ENCODE measurements at regions not wholly inside any gene's neighbourhood (a gene's known extent, or its start where the extent isn't known, plus 50 kb on each side); places are given as distances from the start of the nearest gene placed in this dataset.
A peak's percentile ranks its signal among the peaks of the same experiment; 100 is the strongest.

DNA sequence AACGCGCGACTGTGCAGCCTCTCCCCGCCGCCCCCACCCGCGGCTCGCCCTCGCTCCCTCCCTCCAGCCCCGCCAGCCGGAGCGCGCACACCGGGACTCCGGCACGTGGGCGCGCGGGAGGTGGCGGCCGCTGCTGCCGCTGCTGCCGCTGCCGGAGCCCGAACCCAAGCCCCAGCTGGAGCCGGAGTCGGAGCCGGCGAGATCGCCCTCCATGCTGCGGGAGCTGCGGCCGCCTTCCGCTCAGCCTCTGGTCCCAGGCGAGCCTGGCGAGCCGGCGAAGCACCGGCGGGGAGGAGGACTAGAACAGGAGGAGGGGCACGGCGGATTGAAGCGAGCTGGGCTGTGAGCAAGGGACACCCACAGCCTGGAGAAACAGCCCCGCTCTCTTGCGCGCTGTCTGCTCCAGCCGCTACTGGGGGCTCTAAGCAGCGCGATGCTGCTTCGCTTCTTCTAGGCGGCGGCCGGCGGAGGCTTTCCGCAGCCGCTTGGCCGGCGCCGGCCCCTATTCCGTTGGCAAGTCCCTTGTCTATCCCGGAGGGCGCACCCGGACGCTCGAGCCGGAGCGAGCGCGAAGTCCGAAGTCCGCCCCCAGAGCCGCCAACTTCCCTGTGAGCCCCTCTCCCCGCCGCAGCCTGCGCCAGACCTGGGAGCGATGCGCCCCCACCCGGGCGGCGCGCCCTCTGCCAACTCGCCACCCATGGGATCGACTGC is 598.7 kb upstream of the SGCD start:
- DNase-seq = peak; percentile 73

- peak; percentile 72 for DNase-seq
Observed at GRCh38 chr5:155728857-155729683, 597.9 kb upstream of the SGCD start.

- peak; percentile 50 for DNase-seq
Observed at GRCh38 chr5:155729684-155730059, 597.3 kb upstream of the SGCD start.

DNA sequence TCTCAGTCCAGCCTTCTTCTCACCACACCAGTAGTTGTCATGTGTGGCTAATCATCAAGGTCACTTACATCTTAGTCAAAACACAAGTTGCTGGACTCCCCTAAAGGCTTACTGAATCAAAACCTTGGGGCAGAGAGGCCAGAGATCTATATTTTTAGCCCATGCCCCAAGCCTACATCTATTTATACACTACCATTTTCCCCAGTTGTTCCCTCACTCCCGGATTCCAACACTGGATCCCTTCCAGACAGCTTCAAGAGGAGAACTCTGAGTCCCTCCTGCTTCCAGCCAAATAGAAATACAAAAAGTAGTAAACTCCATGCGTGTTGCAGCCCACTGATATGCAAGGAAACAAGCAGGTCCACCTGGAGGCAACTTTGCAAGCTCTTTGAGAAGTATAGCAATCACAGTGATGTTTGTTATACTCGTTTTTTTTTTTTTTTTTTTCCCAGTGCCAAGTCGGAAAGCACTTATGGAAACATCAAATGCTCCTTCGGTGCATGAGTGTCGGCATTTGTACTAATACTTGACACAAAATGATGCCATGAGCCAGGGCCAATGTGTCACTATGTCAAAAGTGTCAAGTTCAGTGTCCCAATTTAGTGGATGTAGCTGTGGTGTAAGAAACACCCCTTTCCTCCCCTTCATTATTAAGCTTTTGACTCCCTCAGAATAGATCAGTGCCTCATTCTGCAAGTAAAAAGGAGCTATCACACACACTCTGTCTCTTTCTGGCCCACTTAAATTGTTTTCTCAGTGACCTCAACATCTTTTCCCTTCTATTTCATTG is 594.2 kb upstream of the SGCD start:
- no peak for DNase-seq

GRCh38 chr5:155733935-155734334 is 593.0 kb upstream of the SGCD start:
- DNase-seq = no peak

GRCh38 chr5:155735388-155735787 is 591.6 kb upstream of the SGCD start:
- peak; percentile 46 for DNase-seq

GRCh38 chr5:155738616-155739015 is 588.3 kb upstream of the SGCD start:
- DNase-seq = no peak

DNA sequence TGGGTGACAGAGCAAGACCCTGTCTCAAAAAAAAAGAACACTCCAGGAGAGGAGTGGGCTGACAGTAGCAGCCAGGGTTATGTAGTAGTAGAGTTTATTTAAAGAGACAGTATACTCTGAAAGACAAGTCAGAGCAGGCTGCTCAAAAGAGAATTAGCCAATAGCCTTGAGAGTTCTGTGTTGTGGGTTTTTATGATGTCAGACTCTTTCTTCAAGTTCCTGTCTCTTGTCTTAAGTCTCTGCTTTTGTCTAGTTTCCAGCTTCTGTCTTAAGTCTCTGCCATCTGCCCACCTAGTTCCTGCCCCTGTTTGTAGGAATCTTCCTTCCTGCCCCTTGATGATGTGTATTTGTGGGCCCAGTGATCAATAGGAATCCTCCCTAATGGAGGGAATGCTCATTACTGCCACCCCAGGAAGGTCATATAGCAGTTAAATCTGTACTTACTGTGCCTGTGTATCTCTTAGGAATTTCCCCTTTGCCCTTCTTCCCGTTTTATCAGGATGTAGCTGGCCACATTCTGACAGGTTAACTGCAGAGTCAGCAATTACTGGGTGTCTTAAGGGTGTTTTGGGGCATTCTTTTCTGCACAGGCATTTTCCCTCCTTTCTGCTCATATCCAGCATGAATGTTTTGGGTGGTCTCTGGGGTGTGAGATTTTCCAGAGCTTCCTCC is 580.5 kb upstream of the SGCD start:
- peak; percentile 35 for DNase-seq

DNA sequence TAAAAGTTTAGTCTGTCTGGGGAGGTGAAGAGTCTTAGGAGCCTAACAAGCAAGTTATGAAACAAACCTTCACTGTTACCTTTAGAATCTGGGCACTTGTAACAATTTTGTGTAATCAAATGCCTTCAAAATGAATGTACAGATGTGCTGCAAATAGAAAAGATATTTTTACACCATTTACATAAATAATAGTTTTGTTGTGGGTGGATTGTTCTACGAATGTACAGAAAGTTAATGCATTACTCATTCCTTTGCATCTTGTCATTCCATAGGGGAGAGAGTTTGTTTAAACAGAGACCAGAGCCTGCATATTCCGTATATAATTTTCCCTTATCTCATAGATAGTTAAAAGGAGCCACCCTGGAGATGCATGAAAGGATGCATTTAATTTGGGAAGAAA is 576.9 kb upstream of the SGCD start:
- DNase-seq = peak; percentile 61

GRCh38 chr5:155750571-155750970 is 576.4 kb upstream of the SGCD start:
- DNase-seq = peak; percentile 51

DNA sequence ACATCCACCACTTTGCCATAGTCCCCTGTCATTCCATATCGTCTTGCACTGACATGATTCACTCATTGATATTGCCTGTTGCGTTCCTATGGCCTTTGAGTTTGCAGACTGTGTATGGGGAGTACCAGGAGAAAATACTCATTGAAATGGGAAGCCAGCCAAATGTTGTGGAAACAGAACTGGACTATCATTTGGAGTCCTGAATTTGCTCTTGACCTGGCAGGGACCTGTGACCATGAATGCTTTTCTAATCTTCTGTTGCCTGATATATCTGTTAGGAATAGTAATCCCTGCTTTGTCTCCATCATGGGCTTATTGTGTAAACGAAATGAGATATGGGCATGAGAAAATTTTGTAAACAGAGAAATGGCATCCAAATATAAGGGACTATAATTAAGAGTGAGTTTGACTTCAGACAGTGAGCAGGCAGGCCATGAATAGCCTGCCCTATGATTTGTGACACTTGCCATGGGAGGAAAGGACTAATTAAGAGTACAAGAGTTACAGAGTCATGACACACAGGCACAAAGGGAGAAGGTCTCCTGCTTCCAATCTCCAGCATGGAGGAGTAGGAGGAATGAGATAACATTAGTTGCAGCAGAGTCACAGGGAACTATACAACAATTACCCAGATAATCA is 572.9 kb upstream of the SGCD start:
- no peak for DNase-seq

DNA sequence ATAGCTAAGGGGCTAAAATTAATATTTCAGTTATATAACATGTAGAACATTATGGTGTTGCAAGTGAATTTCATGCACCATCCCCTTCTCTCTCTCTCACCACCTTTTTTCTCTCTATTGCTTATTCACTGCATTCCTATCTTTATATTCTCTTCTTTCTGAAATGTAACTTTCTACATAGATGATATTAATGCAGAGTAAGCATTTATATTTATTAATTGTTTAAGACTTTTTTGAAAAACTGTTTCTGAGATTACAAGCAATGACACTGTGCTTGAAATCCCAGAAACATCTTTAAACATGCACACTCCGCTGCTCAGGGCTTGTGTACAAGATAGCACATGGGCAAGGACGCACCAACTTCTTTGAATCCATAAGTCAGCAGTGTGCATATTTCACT is 567.7 kb upstream of the SGCD start:
- DNase-seq = no peak

- no peak for DNase-seq
Observed at GRCh38 chr5:155759984-155760383, 567.0 kb upstream of the SGCD start.

GRCh38 chr5:155761502-155761901 is 565.5 kb upstream of the SGCD start:
- no peak for DNase-seq

- no peak for DNase-seq
Observed at GRCh38 chr5:155765715-155766114, 561.2 kb upstream of the SGCD start.

- DNase-seq = no peak
Observed at GRCh38 chr5:155767470-155767869, 559.5 kb upstream of the SGCD start.

DNA sequence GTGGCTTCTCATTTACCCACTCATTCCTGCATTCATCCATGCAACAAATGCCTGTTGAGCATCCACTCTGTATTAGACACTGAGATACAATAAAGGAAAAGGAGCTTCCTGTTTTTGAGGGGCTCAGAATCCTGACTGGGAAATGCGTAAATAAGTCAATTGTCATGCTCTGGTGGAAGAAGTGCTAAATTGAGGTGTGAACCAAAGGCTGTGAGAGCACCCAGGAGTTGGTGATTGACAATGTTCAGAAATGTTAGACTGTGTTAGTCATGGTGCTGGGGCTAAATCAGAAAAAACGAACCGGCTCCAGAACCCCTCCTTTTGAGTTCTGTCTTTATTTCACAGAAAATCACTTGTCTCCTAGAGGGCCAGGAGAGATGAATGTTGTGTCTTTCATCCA is 558.6 kb upstream of the SGCD start:
- DNase-seq = no peak

DNA sequence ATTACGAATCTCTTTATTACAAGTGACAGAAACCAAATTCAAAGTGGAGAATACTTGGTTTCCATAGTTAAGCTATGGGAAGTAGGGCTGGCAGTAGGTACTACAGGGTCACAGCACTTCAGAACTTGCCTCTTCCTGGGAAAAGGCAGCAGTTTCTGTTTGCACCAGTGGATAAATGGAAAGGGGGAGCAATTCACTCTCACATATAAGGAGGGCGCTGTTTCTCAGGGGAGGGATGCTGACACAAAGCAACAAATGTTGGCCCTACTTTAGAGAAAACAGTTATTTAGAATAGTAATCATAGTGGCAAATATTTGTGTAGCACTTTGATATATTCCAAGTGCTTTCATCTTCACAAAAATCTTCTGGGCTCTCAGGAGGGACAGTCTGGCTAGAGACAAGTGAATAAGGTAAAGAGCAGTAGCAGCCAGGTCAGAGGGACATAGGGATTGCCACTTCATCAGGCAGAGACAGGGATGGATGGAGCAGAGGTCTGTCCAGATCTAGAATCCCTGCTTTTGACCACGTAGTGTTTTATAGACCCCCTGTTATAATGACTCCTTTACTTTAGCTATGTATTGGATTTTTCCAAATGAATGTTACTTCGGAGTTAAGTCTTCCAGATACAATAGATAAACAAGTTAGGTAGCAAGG is 554.8 kb upstream of the SGCD start:
- no peak for DNase-seq

GRCh38 chr5:155773680-155774079 is 553.3 kb upstream of the SGCD start:
- DNase-seq = peak; percentile 3

DNA sequence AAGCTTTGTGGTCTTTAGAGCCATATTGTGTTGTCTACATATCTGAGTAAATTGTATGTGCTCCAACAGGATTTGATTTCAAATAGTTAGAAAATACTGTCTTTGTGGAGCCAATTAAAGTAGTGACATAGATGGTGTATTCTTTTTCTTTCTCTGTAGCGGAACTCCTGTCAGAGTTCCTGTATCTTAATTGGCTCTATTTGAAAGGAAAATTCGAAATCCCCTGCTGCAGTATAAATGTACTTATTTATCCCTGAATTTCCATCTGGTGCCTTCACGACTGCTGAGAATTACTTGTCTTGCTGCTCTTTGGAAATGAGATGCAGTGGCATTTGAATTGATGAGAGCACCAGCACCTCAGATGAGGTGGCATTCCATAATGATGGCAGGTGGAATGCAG is 546.7 kb upstream of the SGCD start:
- no peak for DNase-seq

- DNase-seq = peak; percentile 54
Observed at GRCh38 chr5:155783246-155783645, 543.7 kb upstream of the SGCD start.

DNA sequence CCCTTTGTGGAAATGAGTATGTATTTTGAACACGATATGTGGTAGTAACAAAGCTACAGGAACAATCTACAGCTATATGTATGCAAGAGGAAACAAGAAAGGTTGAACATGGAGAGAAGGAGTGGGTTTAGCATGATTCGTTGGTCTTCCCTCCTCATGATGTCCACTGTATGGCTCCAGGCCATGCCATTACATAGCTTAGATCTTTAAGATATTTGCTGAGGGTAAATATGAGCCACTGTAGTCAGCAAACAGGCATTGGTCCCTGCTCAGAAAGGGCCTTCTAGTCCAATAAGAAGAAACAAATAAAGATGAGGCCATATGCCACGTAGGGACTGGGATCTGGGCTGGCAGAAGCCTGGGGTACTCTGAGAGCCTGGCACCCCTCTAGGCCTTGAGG is 543.2 kb upstream of the SGCD start:
- DNase-seq = peak; percentile 3

Measured in fibroblast of skin of right quadriceps (primary cell).